ENCODE measurements at regions not wholly inside any gene's neighbourhood (a gene's known extent, or its start where the extent isn't known, plus 50 kb on each side); places are given as distances from the start of the nearest gene placed in this dataset.

GRCh38 chr5:26419987-26420386 lies 618.4 kb downstream of the CDH9 start:
- ATAC-seq (ENCODE audit: low read depth): no peak
- no peak overlapping the region for H3K27ac Mint-ChIP-seq
- H2AFZ ChIP-seq (ENCODE audit: insufficient read depth, low read depth, low read length, poor library complexity, severe bottlenecking): no peak overlapping the region
- no CpG with 5 or more reads among the region's 1 CpG for WGBS (ENCODE audit: insufficient coverage)
- H3K4me1 Mint-ChIP-seq: no peaks in the 10 kb centered on the region
- H3K9me3 Mint-ChIP-seq (ENCODE audit: insufficient read depth): peaks cover 2% of the 10 kb centered on the region
- H3K27me3 Mint-ChIP-seq: no peaks in the 10 kb centered on the region
- H3K9ac ChIP-seq (ENCODE audit: low read length): no peak overlapping the region
- H3K4me1 ChIP-seq (ENCODE audit: control insufficient read depth in 2 of 2, insufficient read depth in 2 of 2, low read length in 2 of 2): no peaks in the 10 kb centered on the region
- no peaks in the 10 kb centered on the region for H3K79me2 ChIP-seq (ENCODE audit: control insufficient read depth, insufficient read depth, low read length)
- H3K27me3 ChIP-seq (replicated peaks in 1 of 4; ENCODE audit: control extremely low read depth in 1 of 4, control insufficient read depth in 3 of 4, insufficient read depth in 4 of 4, low read length in 3 of 4): no peaks in the 10 kb centered on the region
- no peak overlapping the region for H3K4me2 ChIP-seq (replicated peaks; ENCODE audit: low read depth, low read length, poor library complexity, severe bottlenecking)
- POLR2A ChIA-PET: no interaction called here
- no peaks in the 10 kb centered on the region for H3K36me3 ChIP-seq (replicated peaks in 1 of 2; ENCODE audit: control extremely low read depth in 1 of 2, control insufficient read depth in 1 of 2, extremely low read depth in 1 of 2, insufficient read depth in 2 of 2, low read length in 1 of 2)
- no peak overlapping the region for H3K27ac ChIP-seq (ENCODE audit: low read length in 2 of 2)
- intact Hi-C loops (cut with micrococcal nuclease): no loop called here
- H3K9me3 ChIP-seq (ENCODE audit: control extremely low read depth in 1 of 3, control insufficient read depth in 2 of 3, insufficient read depth in 1 of 3, low read length in 2 of 3): peaks cover 0 to 17% (median 0%) of the 10 kb centered on the region in 3 donors
- TF ChIP-seq EZH2 (IDR thresholded peaks at IDR 0.05; ENCODE audit: borderline replicate concordance, insufficient read depth, low read depth, low read length, poor library complexity, severe bottlenecking) (no peak), CTCF (IDR thresholded peaks at IDR 0.05) (no peak)
- no peaks in the 10 kb centered on the region for H4K20me1 ChIP-seq (ENCODE audit: control insufficient read depth, insufficient read depth, low read length, poor library complexity, severe bottlenecking)
- H3K4me3 Mint-ChIP-seq: no peak overlapping the region
- no peak overlapping the region for H3K4me3 ChIP-seq (ENCODE audit: control extremely low read depth in 1 of 5, extremely low read depth in 1 of 5, insufficient read depth in 1 of 5, low read depth in 2 of 5, low read length in 4 of 5)
- DNase-seq: no peak
- CTCF ChIA-PET: no interaction called here

GRCh38 chr5:26416911-26417310 lies 621.5 kb downstream of the CDH9 start:
- H4K20me1 ChIP-seq (ENCODE audit: control insufficient read depth, insufficient read depth, low read length, poor library complexity, severe bottlenecking): no peaks in the 10 kb centered on the region
- WGBS (ENCODE audit: insufficient coverage): 82% methylated on average over 5 of the region's 5 CpGs
- H3K4me1 ChIP-seq (ENCODE audit: control insufficient read depth in 2 of 2, insufficient read depth in 2 of 2, low read length in 2 of 2): no peaks in the 10 kb centered on the region
- Mint-ChIP-seq H3K4me3 (no peak overlapping the region), H3K27me3 (no peaks in the 10 kb centered on the region), H3K4me1 (no peaks in the 10 kb centered on the region), H3K9me3 (ENCODE audit: insufficient read depth) (peaks cover 2% of the 10 kb centered on the region), H3K27ac (no peak overlapping the region)
- no peaks in the 10 kb centered on the region for H3K27me3 ChIP-seq (replicated peaks in 1 of 4; ENCODE audit: control extremely low read depth in 1 of 4, control insufficient read depth in 3 of 4, insufficient read depth in 4 of 4, low read length in 3 of 4)
- no peaks in the 10 kb centered on the region for H3K36me3 ChIP-seq (replicated peaks in 1 of 2; ENCODE audit: control extremely low read depth in 1 of 2, control insufficient read depth in 1 of 2, extremely low read depth in 1 of 2, insufficient read depth in 2 of 2, low read length in 1 of 2)
- H2AFZ ChIP-seq (ENCODE audit: insufficient read depth, low read depth, low read length, poor library complexity, severe bottlenecking): no peak overlapping the region
- intact Hi-C loops (cut with micrococcal nuclease): no loop called here
- H3K9ac ChIP-seq (ENCODE audit: low read length): no peak overlapping the region
- no peak overlapping the region for H3K4me2 ChIP-seq (replicated peaks; ENCODE audit: low read depth, low read length, poor library complexity, severe bottlenecking)
- H3K4me3 ChIP-seq (ENCODE audit: control extremely low read depth in 1 of 5, extremely low read depth in 1 of 5, insufficient read depth in 1 of 5, low read depth in 2 of 5, low read length in 4 of 5): no peak overlapping the region
- TF ChIP-seq EZH2 (IDR thresholded peaks at IDR 0.05; ENCODE audit: borderline replicate concordance, insufficient read depth, low read depth, low read length, poor library complexity, severe bottlenecking) (no peak), CTCF (IDR thresholded peaks at IDR 0.05) (no peak)
- DNase-seq (no peak), ATAC-seq (ENCODE audit: low read depth) (no peak)
- no peaks in the 10 kb centered on the region for H3K79me2 ChIP-seq (ENCODE audit: control insufficient read depth, insufficient read depth, low read length)
- H3K9me3 ChIP-seq (ENCODE audit: control extremely low read depth in 1 of 3, control insufficient read depth in 2 of 3, insufficient read depth in 1 of 3, low read length in 2 of 3): peaks cover 0 to 17% (median 0%) of the 10 kb centered on the region in 3 donors
- H3K27ac ChIP-seq (ENCODE audit: low read length in 2 of 2): no peak overlapping the region
- CTCF ChIA-PET: no interaction called here
- POLR2A ChIA-PET: no interaction called here

Measured in B cell (primary cell).